Fibroblast of the conjunctiva (primary cell): ENCODE measurements at regions not wholly inside any gene's neighbourhood (a gene's known extent, or its start where the extent isn't known, plus 50 kb on each side); places are given as distances from the start of the nearest gene placed in this dataset.

Source experiments
- DNase-seq: peaks from one replicate; pipeline ENCODE4 v3.0.0-alpha.2; 2010; ENCODE audit warnings: low read depth

- no peak for DNase-seq
Measured at GRCh38 chrX:10021461-10022272, 54.5 kb downstream of the CLDN34 start.

GRCh38 chrX:10022273-10022541 is 55.0 kb downstream of the CLDN34 start:
- no peak for DNase-seq

- DNase-seq: no peak
Measured at GRCh38 chrX:10022580-10023245, 55.6 kb downstream of the CLDN34 start.

GRCh38 chrX:10023821-10024220 is 56.7 kb downstream of the CLDN34 start:
- no peak for DNase-seq

GRCh38 chrX:10025742-10026493 is 58.8 kb downstream of the CLDN34 start:
- no peak for DNase-seq

GRCh38 chrX:10028283-10029104 is 61.3 kb downstream of the CLDN34 start:
- DNase-seq: no peak

- no peak for DNase-seq
Measured at GRCh38 chrX:10030570-10030969, 63.4 kb downstream of the CLDN34 start.

- DNase-seq: no peak
Measured at GRCh38 chrX:10031746-10032145, 64.6 kb downstream of the CLDN34 start.

- no peak for DNase-seq
Measured at GRCh38 chrX:10032147-10032546, 65.0 kb downstream of the CLDN34 start.

- DNase-seq: no peak
Measured at GRCh38 chrX:10033375-10034007, 66.3 kb downstream of the CLDN34 start.

- no peak for DNase-seq
Measured at GRCh38 chrX:10034740-10035260, 67.6 kb downstream of the CLDN34 start.

- no peak for DNase-seq
Measured at GRCh38 chrX:10038585-10038984, 71.4 kb downstream of the CLDN34 start.

GRCh38 chrX:10039821-10040793 is 72.9 kb downstream of the CLDN34 start:
- DNase-seq: no peak

GRCh38 chrX:10040961-10041360 is 73.8 kb downstream of the CLDN34 start:
- no peak for DNase-seq

GRCh38 chrX:10041383-10041782 is 74.2 kb downstream of the CLDN34 start:
- no peak for DNase-seq

GRCh38 chrX:10042055-10042454 is 74.9 kb downstream of the CLDN34 start:
- no peak for DNase-seq

- DNase-seq: no peak
Measured at GRCh38 chrX:10043386-10043785, 76.2 kb downstream of the CLDN34 start.

GRCh38 chrX:10044021-10044420 is 76.9 kb downstream of the CLDN34 start:
- no peak for DNase-seq

- DNase-seq: no peak
Measured at GRCh38 chrX:10045327-10046000, 78.3 kb downstream of the CLDN34 start.

- DNase-seq: no peak
Measured at GRCh38 chrX:10047133-10047532, 80.0 kb downstream of the CLDN34 start.
